D721Med (cell line): ENCODE measurements at regions not wholly inside any gene's neighbourhood (a gene's known extent, or its start where the extent isn't known, plus 50 kb on each side); places are given as distances from the start of the nearest gene placed in this dataset.

Experiments used
- DNase-seq: peaks from one replicate; pipeline ENCODE4 v3.0.0; 2011; ENCODE audit warnings: low spot score; ENCODE audit not compliant: insufficient read length
- FAIRE-seq: peaks from 2 replicates; lab custom pipeline; 2011; peaks lifted over from hg19 to GRCh38; lab: Jason Lieb, UNC
- CTCF ChIP-seq: IDR thresholded peaks from 2 replicates; pipeline ENCODE4 v1.5.1; 2012; ENCODE audit warnings: mild to moderate bottlenecking, control low read depth; ENCODE audit not compliant: insufficient read depth; ENCODE audit errors: missing control alignments

GRCh38 chr10:123316776-123317175, 162.6 kb downstream of the BUB3 start:
- no peak for DNase-seq
- FAIRE-seq = no peak
- TF ChIP-seq CTCF = no peak

GRCh38 chr10:123318516-123318915, 164.3 kb downstream of the BUB3 start:
- DNase-seq (no peak), FAIRE-seq (no peak)
- TF ChIP-seq CTCF = no peak

- FAIRE-seq (no peak), DNase-seq (no peak)
- no peak for TF ChIP-seq CTCF
Measured at GRCh38 chr10:123320091-123320490, 165.9 kb downstream of the BUB3 start.

GRCh38 chr10:123323884-123324283, 169.7 kb downstream of the BUB3 start:
- DNase-seq = no peak
- no peak for FAIRE-seq
- no peak for TF ChIP-seq CTCF

- FAIRE-seq = no peak
- no peak for TF ChIP-seq CTCF
- no peak for DNase-seq
Measured at GRCh38 chr10:123325663-123326190, 171.5 kb downstream of the BUB3 start.

- DNase-seq = no peak
- no peak for FAIRE-seq
Measured at GRCh38 chr10:123326674-123327073, 172.5 kb downstream of the BUB3 start.

More at GRCh38 chr10:123326674-123327073, 172.5 kb downstream of the BUB3 start:
- TF ChIP-seq CTCF = no peak
